ENCODE measurements at regions not wholly inside any gene's neighbourhood (a gene's known extent, or its start where the extent isn't known, plus 50 kb on each side); places are given as distances from the start of the nearest gene placed in this dataset.

GRCh38 chr9:78644359-78644758 is 347.4 kb downstream of the PSAT1 start:
- POLR2A ChIA-PET = no interaction called here
- no peak for TF ChIP-seq FOXA1 (IDR thresholded peaks at IDR 0.05)
- no peak for TF ChIP-seq CTBP1 (IDR thresholded peaks at IDR 0.05; ENCODE audit: borderline replicate concordance)
- TF ChIP-seq SUZ12 (IDR thresholded peaks at IDR 0.05) = no peak
- TF ChIP-seq BHLHE40 (IDR thresholded peaks at IDR 0.05; ENCODE audit: borderline replicate concordance) = no peak
- no peak for TF ChIP-seq ARNT (IDR thresholded peaks at IDR 0.05)
- no peak for TF ChIP-seq ZNF384 (IDR thresholded peaks at IDR 0.05)
- no peak for TF ChIP-seq TARDBP (IDR thresholded peaks at IDR 0.05)
- TF ChIP-seq SP1 (IDR thresholded peaks at IDR 0.05) = no peak
- TF ChIP-seq FOXM1 (IDR thresholded peaks at IDR 0.05; ENCODE audit: borderline replicate concordance) = no peak
- TF ChIP-seq HDGF (IDR thresholded peaks at IDR 0.05; ENCODE audit: borderline replicate concordance) = no peak
- TF ChIP-seq FOXK2 (IDR thresholded peaks at IDR 0.05) = no peak
- TF ChIP-seq PKNOX1 (IDR thresholded peaks at IDR 0.05) = no peak
- TF ChIP-seq LEF1 (IDR thresholded peaks at IDR 0.05; ENCODE audit: borderline replicate concordance) = no peak
- no peak for TF ChIP-seq NFRKB (IDR thresholded peaks at IDR 0.05)
- CTCF ChIA-PET = no interaction called here
- DNase-seq (ENCODE audit: extremely low spot score) = no peak

DNA sequence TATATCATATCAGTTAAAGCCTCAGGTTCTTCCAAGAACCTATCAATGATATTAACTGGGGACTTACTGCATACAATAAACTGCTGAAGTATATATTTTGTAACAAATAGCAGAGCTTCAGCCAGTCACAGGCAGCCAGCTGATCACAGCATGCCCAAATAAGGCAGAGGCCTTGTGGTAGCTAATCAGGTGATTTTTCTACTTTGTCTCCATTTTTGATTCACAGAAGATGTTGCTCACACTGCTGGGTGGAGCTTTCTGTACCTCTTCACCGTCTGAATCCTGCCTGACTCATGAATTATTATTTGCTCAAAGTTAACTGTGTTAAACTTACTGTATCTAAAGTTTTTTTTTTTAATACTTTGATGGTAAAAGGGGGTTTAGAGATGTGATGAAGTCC is 357.4 kb downstream of the PSAT1 start:
- ChIA-PET POLR2A (no interaction called here), CTCF (interaction anchor here (0.7 kb wide), 1 partner anchor 16 kb away, joined by 5 read pairs; no protein-coding TSS in a partner anchor)
- TF ChIP-seq FOXM1 (IDR thresholded peaks at IDR 0.05; ENCODE audit: borderline replicate concordance) = no peak
- no peak for TF ChIP-seq FOXA1 (IDR thresholded peaks at IDR 0.05)
- no peak for TF ChIP-seq L3MBTL2 (conservative IDR thresholded peaks at IDR 0.05)
- TF ChIP-seq ELF4 (IDR thresholded peaks at IDR 0.05) = no peak
- no peak for TF ChIP-seq BHLHE40 (IDR thresholded peaks at IDR 0.05; ENCODE audit: borderline replicate concordance)
- TF ChIP-seq FOXK2 (IDR thresholded peaks at IDR 0.05) = no peak
- TF ChIP-seq CTBP1 (IDR thresholded peaks at IDR 0.05; ENCODE audit: borderline replicate concordance) = no peak
- TF ChIP-seq TARDBP (IDR thresholded peaks at IDR 0.05) = no peak
- DNase-seq (ENCODE audit: extremely low spot score) = no peak

GRCh38 chr9:78663369-78663768 is 366.4 kb downstream of the PSAT1 start:
- CTCF ChIA-PET = no interaction called here
- no peak for TF ChIP-seq LEF1 (IDR thresholded peaks at IDR 0.05; ENCODE audit: borderline replicate concordance)
- no peak for TF ChIP-seq ARNT (IDR thresholded peaks at IDR 0.05)
- no peak for TF ChIP-seq BHLHE40 (IDR thresholded peaks at IDR 0.05; ENCODE audit: borderline replicate concordance)
- no peak for TF ChIP-seq NFRKB (IDR thresholded peaks at IDR 0.05)
- no peak for TF ChIP-seq FOXK2 (IDR thresholded peaks at IDR 0.05)
- no peak for TF ChIP-seq FOXA1 (IDR thresholded peaks at IDR 0.05)
- TF ChIP-seq FOXM1 (IDR thresholded peaks at IDR 0.05; ENCODE audit: borderline replicate concordance) = no peak
- POLR2A ChIA-PET = no interaction called here
- no peak for DNase-seq (ENCODE audit: extremely low spot score)

DNA sequence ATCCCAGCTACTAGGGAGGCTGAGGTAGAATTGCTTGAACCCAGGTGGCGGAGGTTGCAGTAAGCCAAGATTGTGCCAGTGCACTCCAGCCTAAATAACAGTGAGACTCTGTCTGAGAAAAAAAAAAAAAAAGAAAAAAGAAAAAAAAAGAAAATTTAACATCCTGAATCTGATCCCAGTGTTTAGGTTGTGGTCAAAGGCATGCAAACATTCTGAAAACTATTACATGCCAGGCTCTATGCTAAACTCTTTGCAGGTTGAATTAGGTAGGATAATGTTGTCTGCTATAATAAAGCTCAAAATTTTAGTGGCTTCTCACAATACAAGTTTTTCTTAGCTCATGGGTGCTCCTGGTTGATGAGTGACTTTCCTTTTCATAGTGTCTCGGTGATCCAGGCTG is 367.4 kb downstream of the PSAT1 start:
- ChIA-PET CTCF (interaction anchor here (0.6 kb wide), 1 partner anchor 21 kb away, joined by 3 read pairs; no protein-coding TSS in a partner anchor), POLR2A (no interaction called here)
- TF ChIP-seq L3MBTL2 (conservative IDR thresholded peaks at IDR 0.05) = no peak
- no peak for TF ChIP-seq CTBP1 (IDR thresholded peaks at IDR 0.05; ENCODE audit: borderline replicate concordance)
- TF ChIP-seq HDGF (IDR thresholded peaks at IDR 0.05; ENCODE audit: borderline replicate concordance) = no peak
- no peak for TF ChIP-seq NFRKB (IDR thresholded peaks at IDR 0.05)
- TF ChIP-seq PKNOX1 (IDR thresholded peaks at IDR 0.05) = no peak
- TF ChIP-seq ARNT (IDR thresholded peaks at IDR 0.05) = no peak
- TF ChIP-seq FOXM1 (IDR thresholded peaks at IDR 0.05; ENCODE audit: borderline replicate concordance) = no peak
- no peak for TF ChIP-seq SP1 (IDR thresholded peaks at IDR 0.05)
- no peak for TF ChIP-seq LEF1 (IDR thresholded peaks at IDR 0.05; ENCODE audit: borderline replicate concordance)
- TF ChIP-seq FOXK2 (IDR thresholded peaks at IDR 0.05) = no peak
- no peak for TF ChIP-seq FOXA1 (IDR thresholded peaks at IDR 0.05)
- no peak for TF ChIP-seq TARDBP (IDR thresholded peaks at IDR 0.05)
- no peak for TF ChIP-seq ZNF384 (IDR thresholded peaks at IDR 0.05)
- no peak for TF ChIP-seq SUZ12 (IDR thresholded peaks at IDR 0.05)
- no peak for TF ChIP-seq ELF4 (IDR thresholded peaks at IDR 0.05)
- TF ChIP-seq BHLHE40 (IDR thresholded peaks at IDR 0.05; ENCODE audit: borderline replicate concordance) = no peak
- no peak for DNase-seq (ENCODE audit: extremely low spot score)

DNA sequence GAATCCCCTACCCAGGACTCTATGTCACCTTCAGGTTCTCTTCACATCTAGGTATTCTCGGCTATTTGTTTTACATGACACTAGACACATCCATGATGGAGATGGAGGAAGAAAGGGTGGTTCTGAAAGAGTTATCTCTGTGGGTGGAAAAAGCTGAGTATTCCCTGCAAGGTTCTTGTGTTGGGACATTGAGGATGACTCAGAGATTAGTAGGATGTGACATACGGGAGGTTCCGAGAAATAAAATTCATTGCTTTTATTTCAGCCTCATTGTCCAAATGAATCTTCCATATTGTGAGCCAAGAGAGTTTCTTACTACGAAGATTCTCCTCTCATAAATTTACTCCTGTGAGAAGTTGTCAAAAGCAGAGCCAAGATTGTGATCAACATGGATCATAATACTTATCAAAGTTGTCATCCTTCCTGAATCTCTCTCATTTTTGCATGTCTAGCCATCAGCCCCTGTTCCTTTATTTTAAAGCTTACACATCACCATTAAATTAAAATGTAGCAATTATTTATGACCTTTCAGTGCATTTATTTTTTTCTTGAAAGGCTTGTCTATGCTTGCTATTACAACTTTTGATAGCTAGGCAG is 370.0 kb downstream of the PSAT1 start:
- ChIA-PET CTCF (no interaction called here), POLR2A (no interaction called here)
- no peak for DNase-seq (ENCODE audit: extremely low spot score)
- TF ChIP-seq TARDBP (IDR thresholded peaks at IDR 0.05) = no peak
- TF ChIP-seq NFRKB (IDR thresholded peaks at IDR 0.05) = no peak
- no peak for TF ChIP-seq ZNF384 (IDR thresholded peaks at IDR 0.05)

GRCh38 chr9:78668148-78668832 is 371.4 kb downstream of the PSAT1 start:
- no peak for TF ChIP-seq L3MBTL2 (conservative IDR thresholded peaks at IDR 0.05)
- TF ChIP-seq SP1 (IDR thresholded peaks at IDR 0.05) = no peak
- no peak for TF ChIP-seq TARDBP (IDR thresholded peaks at IDR 0.05)
- no peak for TF ChIP-seq ELF4 (IDR thresholded peaks at IDR 0.05)
- no peak for TF ChIP-seq FOXA1 (IDR thresholded peaks at IDR 0.05)
- no peak for TF ChIP-seq CTBP1 (IDR thresholded peaks at IDR 0.05; ENCODE audit: borderline replicate concordance)
- no peak for TF ChIP-seq SUZ12 (IDR thresholded peaks at IDR 0.05)
- no peak for TF ChIP-seq FOXM1 (IDR thresholded peaks at IDR 0.05; ENCODE audit: borderline replicate concordance)
- no peak for TF ChIP-seq FOXK2 (IDR thresholded peaks at IDR 0.05)
- no peak for TF ChIP-seq HDGF (IDR thresholded peaks at IDR 0.05; ENCODE audit: borderline replicate concordance)
- TF ChIP-seq PKNOX1 (IDR thresholded peaks at IDR 0.05) = no peak
- no peak for TF ChIP-seq NFRKB (IDR thresholded peaks at IDR 0.05)
- TF ChIP-seq ZNF384 (IDR thresholded peaks at IDR 0.05) = no peak
- no peak for TF ChIP-seq ARNT (IDR thresholded peaks at IDR 0.05)
- no peak for TF ChIP-seq LEF1 (IDR thresholded peaks at IDR 0.05; ENCODE audit: borderline replicate concordance)
- no peak for TF ChIP-seq BHLHE40 (IDR thresholded peaks at IDR 0.05; ENCODE audit: borderline replicate concordance)
- no peak for DNase-seq (ENCODE audit: extremely low spot score)
- ChIA-PET POLR2A (no interaction called here), CTCF (no interaction called here)
